ENCODE measurements at regions not wholly inside any gene's neighbourhood (a gene's known extent, or its start where the extent isn't known, plus 50 kb on each side); places are given as distances from the start of the nearest gene placed in this dataset.
"Not testable (repeated sequence)": the region's sequence is repeated elsewhere in the genome, so short reads cannot be mapped to it uniquely, and the experiment has no call there.

GRCh38 chr2:81050580-81051095 lies 746.1 kb upstream of the LRRTM1 start:
- DNase-seq: no peak

GRCh38 chr2:81043681-81044080 lies 739.1 kb upstream of the LRRTM1 start:
- no peak for DNase-seq

GRCh38 chr2:81007104-81007503 lies 702.6 kb upstream of the LRRTM1 start:
- DNase-seq: peak in 1 of 2 experiments; percentile 35

DNA sequence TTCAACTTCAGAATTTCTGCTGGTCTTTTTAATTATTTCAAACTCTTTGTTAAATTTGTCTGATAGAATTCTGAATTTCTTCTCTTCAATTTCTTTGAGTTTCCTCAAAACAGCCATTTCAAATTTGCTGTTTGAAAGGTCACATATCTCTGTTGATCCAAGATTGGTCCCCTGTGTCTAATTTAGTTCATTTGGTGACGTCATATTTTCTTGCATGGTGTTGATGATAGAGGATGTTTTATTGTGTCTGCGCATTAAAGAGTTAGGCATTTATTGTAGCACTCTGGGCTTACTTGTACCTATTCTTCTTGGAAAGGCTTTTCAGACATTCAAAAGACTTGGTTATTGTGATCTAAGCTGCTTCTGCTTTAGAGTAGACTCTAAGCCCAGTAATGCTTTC lies 698.4 kb upstream of the LRRTM1 start:
- DNase-seq: no peak

GRCh38 chr2:80987466-80987865 lies 682.9 kb upstream of the LRRTM1 start:
- no peak for DNase-seq

DNA sequence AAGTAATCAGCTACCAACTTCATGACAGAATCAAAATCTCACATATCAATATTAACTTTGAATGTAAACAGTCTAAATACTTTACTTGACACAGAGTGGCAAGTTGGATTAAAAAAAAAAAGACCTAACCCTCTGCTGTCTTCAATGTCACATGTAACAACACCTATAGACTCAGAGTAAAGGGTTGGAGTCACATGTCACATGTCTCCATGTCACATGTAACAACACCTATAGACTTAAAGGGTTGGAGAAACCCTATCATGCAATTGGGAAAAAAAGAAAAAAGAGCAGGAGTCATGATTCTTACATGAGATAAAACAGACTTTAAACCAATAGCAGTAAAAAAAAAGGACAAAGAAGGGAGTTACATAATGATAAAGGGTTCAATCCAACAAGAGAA lies 665.3 kb upstream of the LRRTM1 start:
- no peak for DNase-seq

DNA sequence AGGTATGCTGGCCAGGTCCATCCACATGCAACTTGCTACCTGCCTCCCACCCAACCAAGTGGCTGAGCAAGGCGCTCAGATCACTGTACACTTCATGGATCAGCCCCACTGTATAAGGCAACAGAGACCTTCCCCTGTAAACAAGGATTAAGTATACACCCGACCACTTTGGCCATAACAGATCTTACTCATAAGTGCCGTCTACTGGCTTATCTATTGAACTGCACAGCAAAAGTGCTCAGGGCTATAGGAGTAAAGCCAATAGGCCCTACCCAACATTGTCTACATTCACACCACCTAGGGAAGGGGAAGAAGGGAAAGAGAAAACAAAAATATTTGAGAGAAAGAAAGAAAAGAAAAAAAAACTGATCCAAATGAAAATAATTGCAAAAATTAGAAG lies 663.9 kb upstream of the LRRTM1 start:
- DNase-seq: peak in 1 of 2 experiments; percentile 1

DNA sequence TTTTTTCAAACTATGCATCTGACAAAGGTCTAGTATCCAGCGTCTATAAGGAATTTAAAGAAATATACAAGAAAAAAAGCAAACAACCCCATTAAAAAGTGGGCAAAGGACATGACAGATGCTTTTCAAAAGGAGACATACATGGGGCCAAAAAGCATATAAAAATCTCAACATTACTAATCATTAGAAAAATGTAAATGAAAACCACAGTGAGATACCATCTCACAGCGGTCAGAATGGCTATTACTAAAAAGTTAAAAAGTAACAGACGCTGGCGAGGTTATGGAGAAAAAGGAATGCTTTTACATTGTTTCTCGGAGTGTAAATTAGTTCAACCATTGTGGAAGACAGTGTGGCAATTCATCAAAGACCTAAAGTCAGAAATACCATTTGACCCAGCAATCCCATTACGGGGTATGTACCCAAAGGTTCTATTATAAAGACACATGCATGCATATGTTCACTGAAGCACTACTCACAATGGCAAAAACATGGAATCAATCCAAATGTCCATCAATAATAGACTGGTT lies 643.1 kb upstream of the LRRTM1 start:
- DNase-seq: no peak

DNA sequence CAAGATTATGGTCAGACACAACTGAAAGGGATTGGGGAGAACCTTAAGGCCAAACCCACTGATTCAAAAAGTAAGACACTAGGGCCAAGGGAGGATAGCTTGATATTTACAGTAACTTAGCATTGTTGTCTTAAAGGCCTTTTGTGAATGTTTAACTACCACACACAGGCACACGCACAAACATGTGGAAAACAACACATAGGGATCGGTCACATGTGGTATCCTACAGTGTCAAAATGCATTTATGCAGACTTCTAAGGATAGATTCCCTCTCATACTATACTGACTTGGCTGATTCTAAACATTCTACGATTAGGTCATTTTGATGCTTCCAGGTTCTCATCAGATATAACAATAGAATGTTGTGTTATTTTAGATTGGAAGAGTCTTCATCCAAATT lies 638.9 kb upstream of the LRRTM1 start:
- DNase-seq: no peak

GRCh38 chr2:80942766-80943165 lies 638.2 kb upstream of the LRRTM1 start:
- no peak for DNase-seq

DNA sequence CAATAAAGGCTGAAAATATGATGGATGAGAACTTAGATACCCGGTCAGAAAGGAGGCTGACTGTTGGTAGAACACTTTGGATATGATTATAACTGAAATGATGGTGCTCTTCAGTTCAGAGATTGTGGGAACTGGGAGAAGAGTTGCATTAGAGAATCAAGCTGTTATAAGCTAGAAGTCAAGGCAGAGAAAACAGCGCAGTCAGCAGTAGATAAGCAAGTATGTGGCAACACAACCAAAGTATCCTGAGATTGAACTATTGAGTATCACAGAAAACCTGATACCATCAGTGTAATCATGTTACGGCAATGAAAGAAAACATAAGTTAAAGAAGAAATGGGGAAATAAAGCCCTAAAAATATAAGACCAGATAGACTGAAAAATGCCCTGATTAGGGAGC lies 633.9 kb upstream of the LRRTM1 start:
- DNase-seq: no peak

DNA sequence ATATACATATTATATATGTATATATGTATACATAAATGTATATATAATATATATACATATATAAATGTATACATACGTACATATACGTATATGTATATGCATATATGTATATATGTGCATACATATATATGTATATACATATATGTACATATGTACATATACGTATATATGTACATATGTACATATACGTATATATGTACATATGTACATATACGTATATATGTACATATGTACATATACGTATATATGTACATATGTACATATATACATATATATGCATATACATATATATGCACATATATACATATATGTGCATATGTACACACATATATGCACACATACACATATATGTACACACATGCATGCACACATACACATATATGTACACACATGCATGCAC lies 627.3 kb upstream of the LRRTM1 start:
- DNase-seq: not testable (repeated sequence)

DNA sequence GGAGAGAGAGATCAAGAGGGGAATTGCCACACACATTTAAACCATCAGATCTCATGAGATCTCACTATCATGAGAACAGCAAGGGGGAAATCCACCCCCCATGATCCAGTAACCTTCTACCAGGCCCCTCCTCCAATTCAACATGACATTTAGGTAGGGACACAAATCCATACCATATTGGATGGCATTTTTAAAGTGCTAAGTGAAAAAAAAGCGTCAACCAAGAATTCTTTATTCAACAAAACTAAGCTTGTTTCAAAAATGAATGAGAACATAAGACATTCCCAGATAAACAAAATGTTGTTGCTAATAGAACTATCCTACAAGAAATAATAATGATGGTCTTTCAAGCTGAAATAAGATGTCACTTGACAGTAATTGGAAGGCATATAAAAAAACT lies 626.2 kb upstream of the LRRTM1 start:
- DNase-seq: no peak

DNA sequence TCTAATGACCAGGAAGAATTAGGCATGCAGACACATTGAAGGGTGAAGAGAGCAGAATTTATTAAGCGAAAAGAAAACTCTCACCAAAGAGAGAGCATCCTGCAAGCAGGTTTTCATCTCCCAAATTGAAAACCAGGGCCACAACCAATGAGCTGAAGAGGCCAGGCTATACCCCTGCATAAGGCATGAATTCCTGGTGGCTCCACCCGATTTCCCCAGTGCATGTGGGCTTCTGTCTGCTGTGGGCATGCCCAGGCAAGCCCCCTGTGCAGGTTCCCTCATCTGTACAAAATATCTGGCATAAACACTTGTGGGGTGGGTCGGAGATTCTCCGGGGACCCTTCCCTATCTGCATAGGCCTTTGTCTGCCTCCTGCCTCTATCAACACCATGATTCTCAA lies 621.6 kb upstream of the LRRTM1 start:
- DNase-seq: no peak

DNA sequence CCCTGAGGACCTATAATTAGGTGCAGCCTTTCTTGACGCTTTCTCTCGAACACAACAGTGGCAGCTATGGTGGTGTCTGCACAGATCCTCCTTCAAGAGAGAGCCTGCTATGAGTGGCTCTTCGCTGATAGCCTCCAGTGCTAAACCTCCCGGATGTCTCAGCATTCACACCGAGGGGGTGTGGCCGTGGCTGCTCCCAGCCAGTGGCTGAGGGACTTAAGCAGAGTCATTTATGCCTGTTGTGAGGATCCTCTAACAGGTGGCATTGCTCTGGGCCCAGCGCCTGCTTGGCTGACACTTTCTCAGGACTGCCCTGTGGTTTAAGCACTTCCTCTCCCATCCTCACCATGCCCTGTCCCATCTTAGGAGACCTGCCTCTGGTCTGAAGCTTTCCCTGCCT lies 592.0 kb upstream of the LRRTM1 start:
- DNase-seq: no peak

DNA sequence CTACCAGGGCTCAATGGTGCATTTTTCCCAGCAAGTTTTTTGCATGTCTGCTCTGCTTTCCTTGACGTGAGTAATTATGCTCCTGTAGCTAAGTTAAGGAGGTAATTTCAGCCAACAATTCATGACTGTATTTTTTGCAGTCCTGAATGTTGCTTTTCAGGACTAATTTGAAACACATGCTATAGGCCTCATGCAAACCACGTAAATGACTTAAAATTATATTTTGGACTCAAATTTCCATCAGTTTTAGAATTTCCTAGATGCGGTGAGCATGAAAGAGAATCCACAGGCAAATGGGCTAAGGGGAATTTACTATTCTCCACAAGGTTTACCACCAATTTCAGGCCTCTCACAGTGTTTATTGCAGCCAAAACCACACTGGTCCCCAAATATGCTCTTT lies 589.9 kb upstream of the LRRTM1 start:
- DNase-seq: no peak

DNA sequence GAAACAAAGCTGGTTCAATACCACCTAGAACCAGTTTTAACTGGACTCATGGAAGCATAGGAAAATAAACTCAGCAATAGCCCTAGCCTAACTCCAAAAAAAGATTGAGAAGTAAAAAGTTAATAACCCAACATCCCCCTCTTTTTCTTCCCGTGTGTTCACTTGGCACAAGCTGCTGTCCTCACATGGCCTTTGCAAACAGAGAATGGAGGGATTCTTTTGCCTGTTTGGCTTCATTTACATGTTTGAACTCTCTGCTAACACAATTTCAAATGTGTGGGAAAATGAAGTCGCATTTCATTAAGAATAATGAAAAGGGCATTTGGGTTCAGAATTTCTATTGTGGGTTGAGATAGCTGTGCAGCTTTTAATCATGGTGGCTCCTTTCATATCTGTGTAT lies 589.2 kb upstream of the LRRTM1 start:
- DNase-seq: no peak

GRCh38 chr2:80889009-80889408 lies 584.5 kb upstream of the LRRTM1 start:
- DNase-seq: no peak

DNA sequence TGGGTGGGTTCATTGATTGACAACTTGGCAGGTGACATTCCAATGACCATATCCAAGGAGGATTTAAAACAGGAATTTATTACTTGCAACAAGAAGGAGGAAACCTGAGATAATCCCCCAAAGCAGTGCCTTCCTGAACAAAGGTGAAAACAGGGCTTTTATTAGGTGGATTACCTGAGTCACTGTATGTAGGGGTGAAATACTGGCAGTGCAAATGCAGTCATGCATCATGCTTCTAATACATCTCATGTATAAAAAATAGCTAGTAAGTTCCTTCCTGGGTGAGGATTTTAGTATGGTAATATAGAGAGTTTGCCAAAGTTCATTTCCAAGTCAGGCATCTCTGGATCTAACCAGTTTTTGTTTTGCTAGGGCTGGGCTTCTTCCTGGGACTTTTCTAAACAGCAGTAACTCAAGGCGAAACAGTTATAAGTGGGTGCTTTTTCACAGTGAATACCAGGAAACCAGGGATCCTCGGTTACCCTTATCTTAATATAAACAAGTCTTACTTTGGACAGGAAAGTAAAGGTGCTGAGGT lies 583.4 kb upstream of the LRRTM1 start:
- no peak for DNase-seq

DNA sequence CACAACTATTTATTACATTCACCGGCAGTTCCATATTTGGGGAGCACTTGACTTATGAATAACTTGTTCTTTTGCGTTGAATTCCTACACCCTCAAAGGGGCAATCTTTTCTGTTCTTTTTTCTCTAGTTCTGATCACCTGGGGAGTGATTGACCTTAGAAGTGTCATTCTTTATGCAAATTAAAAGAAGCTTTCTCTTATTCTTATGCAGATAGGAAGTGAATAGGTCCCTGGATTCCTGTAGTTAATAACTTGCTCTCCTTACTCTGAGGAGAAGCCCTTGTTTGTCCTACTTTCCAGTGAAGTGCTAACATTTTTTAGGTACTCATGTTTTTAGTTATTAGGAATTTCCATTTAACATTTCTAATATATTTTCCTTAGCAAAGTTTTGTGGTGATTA lies 569.8 kb upstream of the LRRTM1 start:
- no peak for DNase-seq

- DNase-seq: no peak
Measured at GRCh38 chr2:80869858-80870438, 565.4 kb upstream of the LRRTM1 start.

DNA sequence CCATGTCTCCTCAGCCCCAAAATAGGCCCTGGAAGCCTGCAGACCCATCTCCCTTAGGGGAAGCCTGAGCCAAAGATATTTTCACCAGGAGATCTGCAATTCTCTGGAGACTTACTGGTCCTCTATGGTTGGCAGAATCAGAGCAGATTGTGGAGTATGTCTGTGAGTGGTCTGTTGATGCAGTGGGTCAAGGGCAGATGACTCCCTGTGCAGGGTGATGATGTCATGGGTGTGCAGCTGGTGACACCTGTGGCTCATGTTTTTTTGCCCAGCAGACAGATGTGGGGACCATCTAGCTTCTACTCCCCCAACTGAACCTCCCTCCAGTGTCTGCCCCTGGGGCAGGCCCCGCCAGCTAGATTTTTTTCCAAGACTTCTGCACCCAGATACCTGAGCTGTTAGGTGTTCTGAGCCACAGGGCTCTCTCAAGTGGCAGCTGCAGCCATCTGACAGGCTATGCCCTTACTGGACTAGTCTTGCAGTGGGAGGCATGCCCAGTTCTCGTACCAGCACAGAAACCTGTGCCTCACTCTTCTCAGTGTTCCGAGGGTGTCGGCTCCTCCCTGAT lies 558.7 kb upstream of the LRRTM1 start:
- peak; percentile 1 to 59 for DNase-seq

DNA sequence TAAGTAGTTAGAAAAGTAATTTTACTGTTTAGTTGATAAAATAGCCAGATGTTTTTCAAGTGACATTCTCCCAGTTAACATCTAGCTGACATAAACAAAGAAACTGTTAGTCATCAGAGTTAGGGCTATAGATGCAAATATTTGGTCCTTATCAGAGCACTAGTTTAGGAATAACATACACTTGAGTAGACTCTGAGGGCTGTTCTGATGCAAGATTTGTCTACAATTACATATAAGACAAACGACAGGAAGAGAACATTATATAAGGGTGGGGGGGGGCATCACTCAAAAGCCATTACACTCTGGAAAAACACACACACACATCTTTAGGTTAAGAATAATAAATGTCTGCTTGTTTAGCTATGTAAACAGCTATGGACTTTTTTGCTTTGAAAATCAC lies 554.4 kb upstream of the LRRTM1 start:
- DNase-seq: no peak

- no peak for DNase-seq
Measured at GRCh38 chr2:80856227-80856626, 551.7 kb upstream of the LRRTM1 start.

DNA sequence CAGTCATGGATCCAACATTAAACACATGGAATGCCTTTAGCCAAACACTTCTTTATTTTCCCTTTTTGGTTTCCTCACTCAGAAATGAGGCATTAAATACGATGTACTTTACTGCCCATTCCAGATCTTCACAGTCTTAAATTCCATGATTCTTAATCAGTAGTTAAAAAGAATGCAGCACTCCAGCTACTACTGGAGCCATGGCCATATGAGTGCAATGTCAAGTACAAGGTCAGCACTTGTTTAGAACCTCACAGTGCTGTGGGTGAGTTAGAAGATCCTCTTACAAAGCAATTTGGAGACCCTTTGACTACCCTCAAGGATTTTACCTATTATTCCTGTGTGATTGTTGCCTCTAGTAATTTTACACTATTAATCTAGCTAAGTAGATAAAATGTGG lies 550.3 kb upstream of the LRRTM1 start:
- DNase-seq: no peak

All from NCI-H524 (cell line).